Transverse colon (tissue), 4 donors: ENCODE measurements at regions not wholly inside any gene's neighbourhood (a gene's known extent, or its start where the extent isn't known, plus 50 kb on each side); places are given as distances from the start of the nearest gene placed in this dataset.
"Not testable (repeated sequence)": the region's sequence is repeated elsewhere in the genome, so short reads cannot be mapped to it uniquely, and the experiment has no call there.

Source experiments
- EP300 ChIP-seq: sonication (generic); formaldehyde crosslinking; IDR thresholded peaks from one replicate; pipeline ENCODE4 v1.6.1; 2017; ENCODE audit warnings: antibody characterized with exemption, low read depth
- POLR2A ChIP-seq: fragments of 450-650 bp; IDR thresholded peaks from one replicate; pipeline ENCODE4 v1.6.1; 2016; ENCODE audit warnings: antibody characterized with exemption, mild to moderate bottlenecking, moderate library complexity
- POLR2AphosphoS5 ChIP-seq, 3 donors: sonication (generic); formaldehyde crosslinking; IDR thresholded peaks; one replicate each; pipeline ENCODE4 v1.6.1; 2016; ENCODE audit warnings: antibody characterized with exemption in 3 of 3
- TF ChIP-seq, protein P1 (sequence below), 5 experiments: fragments of 200-600 bp in 3 of 5; fragments of 450-650 bp in 2 of 5; sonication (generic) in 3 of 5; IDR thresholded peaks; 1 replicate in 2 of 5; 2 replicates in 3 of 5; pipeline ENCODE4 v1.5.1; 2016 to 2017; ENCODE audit warnings: antibody characterized with exemption in 5 of 5, inconsistent platforms in 3 of 5, mild to moderate bottlenecking in 2 of 5, moderate library complexity in 1 of 5

DNA sequence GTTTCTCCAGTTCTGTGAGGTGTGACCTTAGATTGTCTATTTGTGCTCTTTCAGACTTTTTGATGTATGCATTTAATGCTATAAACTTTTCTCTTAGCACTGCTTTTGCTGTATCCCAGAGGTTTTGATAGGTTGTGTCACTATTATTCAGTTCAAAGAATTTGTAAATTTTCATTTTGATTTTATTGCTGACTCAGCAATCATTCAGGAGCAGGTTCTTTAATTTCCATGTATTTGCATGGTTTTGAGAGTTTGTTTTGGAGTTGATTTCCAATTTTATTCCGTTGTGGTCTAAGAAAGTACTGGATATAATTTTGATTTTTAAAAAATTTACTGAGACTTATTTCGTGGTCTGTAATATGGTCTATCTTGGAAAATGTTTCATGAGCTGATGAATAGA, 182.7 kb downstream of the SQOR start:
- not testable (repeated sequence) for TF ChIP-seq POLR2A; POLR2AphosphoS5 (IDR thresholded peaks at IDR 0.05); EP300
- TF ChIP-seq, protein P1, sequence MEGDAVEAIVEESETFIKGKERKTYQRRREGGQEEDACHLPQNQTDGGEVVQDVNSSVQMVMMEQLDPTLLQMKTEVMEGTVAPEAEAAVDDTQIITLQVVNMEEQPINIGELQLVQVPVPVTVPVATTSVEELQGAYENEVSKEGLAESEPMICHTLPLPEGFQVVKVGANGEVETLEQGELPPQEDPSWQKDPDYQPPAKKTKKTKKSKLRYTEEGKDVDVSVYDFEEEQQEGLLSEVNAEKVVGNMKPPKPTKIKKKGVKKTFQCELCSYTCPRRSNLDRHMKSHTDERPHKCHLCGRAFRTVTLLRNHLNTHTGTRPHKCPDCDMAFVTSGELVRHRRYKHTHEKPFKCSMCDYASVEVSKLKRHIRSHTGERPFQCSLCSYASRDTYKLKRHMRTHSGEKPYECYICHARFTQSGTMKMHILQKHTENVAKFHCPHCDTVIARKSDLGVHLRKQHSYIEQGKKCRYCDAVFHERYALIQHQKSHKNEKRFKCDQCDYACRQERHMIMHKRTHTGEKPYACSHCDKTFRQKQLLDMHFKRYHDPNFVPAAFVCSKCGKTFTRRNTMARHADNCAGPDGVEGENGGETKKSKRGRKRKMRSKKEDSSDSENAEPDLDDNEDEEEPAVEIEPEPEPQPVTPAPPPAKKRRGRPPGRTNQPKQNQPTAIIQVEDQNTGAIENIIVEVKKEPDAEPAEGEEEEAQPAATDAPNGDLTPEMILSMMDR (IDR thresholded peaks at IDR 0.05), result not testable (repeated sequence)
